Mesothelial cell of epicardium (in vitro differentiated cells): ENCODE measurements at regions not wholly inside any gene's neighbourhood (a gene's known extent, or its start where the extent isn't known, plus 50 kb on each side); places are given as distances from the start of the nearest gene placed in this dataset.
"Not testable (repeated sequence)": the region's sequence is repeated elsewhere in the genome, so short reads cannot be mapped to it uniquely, and the experiment has no call there.

ENCODE experiments used
- DNase-seq, 2 experiments: peaks; one replicate each; pipeline ENCODE4 v3.0.0; 2021; ENCODE audit warnings: low spot score in 2 of 2; ENCODE audit not compliant: unreplicated experiment in 2 of 2
- H3K27ac Mint-ChIP-seq: 2 replicates; pipeline ENCODE4 v1.8.0; 2021; ENCODE audit warnings: mixed read lengths
- H3K27me3 Mint-ChIP-seq: 2 replicates; pipeline ENCODE4 v1.8.0; 2021; ENCODE audit warnings: low read depth, mixed read lengths
- H3K36me3 Mint-ChIP-seq: 2 replicates; pipeline ENCODE4 v1.8.0; 2021; ENCODE audit warnings: mixed read lengths
- H3K4me1 Mint-ChIP-seq: 2 replicates; pipeline ENCODE4 v1.8.0; 2021; ENCODE audit warnings: mixed read lengths
- H3K4me3 Mint-ChIP-seq: 2 replicates; pipeline ENCODE4 v1.8.0; 2021; ENCODE audit warnings: mild to moderate bottlenecking, moderate library complexity, mixed read lengths
- H3K9me3 Mint-ChIP-seq: 2 replicates; pipeline ENCODE4 v1.8.0; 2021; ENCODE audit warnings: mixed read lengths
- TF ChIP-seq, protein P1 (sequence below): fragments of 200-600 bp; sonication (generic); IDR thresholded peaks from one replicate; pipeline ENCODE4 v1.5.0; 2021; ENCODE audit warnings: antibody characterized with exemption; ENCODE audit not compliant: unreplicated experiment

DNA sequence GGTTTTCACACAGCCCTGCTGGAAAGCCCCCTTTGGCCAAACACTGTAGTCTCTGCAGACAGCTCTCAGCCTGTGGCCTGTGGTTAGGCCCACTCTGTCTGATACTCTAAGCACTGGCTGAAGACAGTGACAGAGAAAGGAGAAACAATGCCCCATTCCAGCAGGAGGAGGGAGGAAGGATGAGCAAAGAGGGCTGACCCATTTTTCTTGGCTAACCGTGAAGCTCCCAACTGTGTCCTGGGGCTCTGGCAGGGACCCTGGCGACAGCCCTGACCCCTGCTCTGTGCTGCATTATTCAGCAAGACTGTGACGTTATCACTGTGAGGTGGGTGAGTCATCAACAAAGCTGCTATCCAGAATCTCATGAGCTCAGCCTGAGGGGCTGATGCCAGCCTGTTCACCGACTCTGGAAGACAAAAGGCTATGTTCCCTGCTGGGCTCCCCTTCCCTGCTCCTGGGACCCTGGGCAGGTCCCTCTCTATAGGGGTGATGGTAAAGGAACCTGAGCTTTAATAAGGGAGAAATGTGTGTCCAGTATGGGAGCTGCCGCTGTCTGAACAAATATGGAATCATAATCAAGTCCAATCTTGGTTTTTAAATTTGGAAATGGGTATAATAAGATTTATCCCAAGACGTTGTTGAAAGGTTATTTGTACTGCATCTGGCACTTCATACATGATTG is 107.0 kb downstream of the RHOU start:
- TF ChIP-seq, protein P1, sequence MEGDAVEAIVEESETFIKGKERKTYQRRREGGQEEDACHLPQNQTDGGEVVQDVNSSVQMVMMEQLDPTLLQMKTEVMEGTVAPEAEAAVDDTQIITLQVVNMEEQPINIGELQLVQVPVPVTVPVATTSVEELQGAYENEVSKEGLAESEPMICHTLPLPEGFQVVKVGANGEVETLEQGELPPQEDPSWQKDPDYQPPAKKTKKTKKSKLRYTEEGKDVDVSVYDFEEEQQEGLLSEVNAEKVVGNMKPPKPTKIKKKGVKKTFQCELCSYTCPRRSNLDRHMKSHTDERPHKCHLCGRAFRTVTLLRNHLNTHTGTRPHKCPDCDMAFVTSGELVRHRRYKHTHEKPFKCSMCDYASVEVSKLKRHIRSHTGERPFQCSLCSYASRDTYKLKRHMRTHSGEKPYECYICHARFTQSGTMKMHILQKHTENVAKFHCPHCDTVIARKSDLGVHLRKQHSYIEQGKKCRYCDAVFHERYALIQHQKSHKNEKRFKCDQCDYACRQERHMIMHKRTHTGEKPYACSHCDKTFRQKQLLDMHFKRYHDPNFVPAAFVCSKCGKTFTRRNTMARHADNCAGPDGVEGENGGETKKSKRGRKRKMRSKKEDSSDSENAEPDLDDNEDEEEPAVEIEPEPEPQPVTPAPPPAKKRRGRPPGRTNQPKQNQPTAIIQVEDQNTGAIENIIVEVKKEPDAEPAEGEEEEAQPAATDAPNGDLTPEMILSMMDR, result no peak
- peaks cover 2% of the 10 kb centered on the region for H3K36me3 Mint-ChIP-seq
- H3K9me3 Mint-ChIP-seq, result peaks cover 8% of the 10 kb centered on the region
- no peaks in the 10 kb centered on the region for H3K27me3 Mint-ChIP-seq
- peaks cover 3% of the 10 kb centered on the region for H3K4me1 Mint-ChIP-seq
- no peak overlapping the region for H3K27ac Mint-ChIP-seq
- DNase-seq, result no peak
- H3K4me3 Mint-ChIP-seq, result no peak overlapping the region

DNA sequence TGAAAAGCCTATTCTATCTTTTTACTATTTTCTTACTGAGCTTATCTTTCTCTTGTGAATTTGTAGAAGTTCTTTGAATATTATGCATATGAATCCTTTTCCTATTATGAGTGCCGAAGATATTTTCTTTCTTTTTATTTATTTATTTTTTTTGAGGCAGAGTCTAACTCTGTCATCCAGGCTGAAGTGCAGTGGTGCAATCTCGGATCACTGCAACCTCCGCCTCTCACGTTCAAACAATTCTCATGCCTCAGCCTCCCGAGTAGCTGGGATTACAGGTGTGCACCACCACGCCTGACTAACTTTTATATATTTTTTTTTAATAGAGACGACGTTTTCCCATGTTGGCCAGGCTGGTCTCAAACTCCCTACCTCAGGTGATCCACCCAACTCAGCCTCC is 109.8 kb downstream of the RHOU start:
- Mint-ChIP-seq H3K9me3 (peaks cover 8% of the 10 kb centered on the region), H3K27me3 (no peaks in the 10 kb centered on the region), H3K4me3 (no peak overlapping the region), H3K27ac (no peak overlapping the region), H3K4me1 (peaks cover 2% of the 10 kb centered on the region), H3K36me3 (peaks cover 2% of the 10 kb centered on the region)
- DNase-seq, result no peak
- TF ChIP-seq, protein P1, result no peak

DNA sequence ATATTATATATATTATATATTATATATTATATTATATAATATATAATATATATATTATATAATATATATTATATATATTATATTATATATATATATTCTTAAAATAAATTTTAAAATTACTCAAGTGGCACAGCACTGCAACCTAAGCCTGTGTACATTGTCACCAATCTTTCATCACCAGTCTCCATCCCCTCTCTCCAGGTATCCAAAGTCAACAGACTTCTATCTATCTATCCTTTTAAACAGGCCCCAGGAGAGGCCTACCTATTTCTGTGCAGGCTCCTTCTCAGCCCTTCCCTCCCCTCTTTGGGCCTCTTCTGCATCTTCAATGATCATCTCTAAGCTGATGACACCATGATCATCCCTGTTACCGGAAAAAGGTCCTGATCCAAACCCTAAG is 111.7 kb downstream of the RHOU start:
- H3K27ac Mint-ChIP-seq, result no peak overlapping the region
- no peaks in the 10 kb centered on the region for H3K27me3 Mint-ChIP-seq
- H3K4me3 Mint-ChIP-seq, result no peak overlapping the region
- H3K4me1 Mint-ChIP-seq, result peaks cover 18% of the 10 kb centered on the region
- TF ChIP-seq, protein P1, result no peak
- peaks cover 8% of the 10 kb centered on the region for H3K9me3 Mint-ChIP-seq
- DNase-seq, result no peak
- peaks cover 2% of the 10 kb centered on the region for H3K36me3 Mint-ChIP-seq

DNA sequence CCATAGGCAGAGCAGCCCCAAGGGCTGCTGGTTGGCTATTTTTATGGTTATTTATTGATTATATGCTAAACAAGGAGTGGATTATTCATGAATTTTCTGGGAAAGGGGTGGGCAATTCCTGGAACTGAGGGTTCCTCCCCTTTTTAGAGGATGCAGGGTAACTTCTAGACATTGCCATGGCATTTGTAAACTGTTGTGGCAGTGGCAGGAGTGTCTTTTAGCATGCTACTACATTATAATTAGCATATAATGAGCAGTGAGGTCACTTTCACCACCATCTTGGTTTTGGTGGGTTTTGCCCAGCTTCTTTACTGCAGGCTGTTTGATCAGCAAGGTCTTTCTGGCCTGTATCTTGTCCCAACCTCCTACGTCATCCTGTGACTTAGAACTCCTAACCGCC is 112.2 kb downstream of the RHOU start:
- not testable (repeated sequence) for H3K9me3 Mint-ChIP-seq, DNase-seq, H3K4me3 Mint-ChIP-seq, H3K36me3 Mint-ChIP-seq, H3K27me3 Mint-ChIP-seq, H3K27ac Mint-ChIP-seq
- H3K4me1 Mint-ChIP-seq, result peaks cover 23% of the 10 kb centered on the region

DNA sequence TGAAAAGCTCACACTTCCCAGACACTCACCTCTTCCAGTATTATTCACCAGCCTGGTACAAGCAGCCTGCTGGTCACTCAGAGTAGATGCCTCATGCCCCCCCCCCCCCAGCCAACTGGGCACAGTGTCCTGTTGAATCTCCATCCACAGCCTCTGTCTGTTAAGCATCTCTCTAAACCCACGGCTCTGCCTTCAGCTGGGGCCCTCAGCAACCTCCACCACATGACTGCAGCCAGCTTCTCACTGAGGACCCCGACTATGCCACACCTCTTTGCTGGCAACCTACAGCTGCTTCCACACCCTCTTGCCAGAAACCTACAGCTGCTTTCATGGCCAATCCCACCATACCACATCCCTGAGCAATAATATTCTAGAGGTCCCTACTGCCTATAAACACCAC is 113.1 kb downstream of the RHOU start:
- peaks cover 7% of the 10 kb centered on the region for H3K9me3 Mint-ChIP-seq
- no peaks in the 10 kb centered on the region for H3K27me3 Mint-ChIP-seq
- peaks cover 25% of the 10 kb centered on the region for H3K4me1 Mint-ChIP-seq
- peaks cover 1% of the 10 kb centered on the region for H3K36me3 Mint-ChIP-seq
- DNase-seq, result peak in 1 of 2 experiments; percentile 16
- H3K4me3 Mint-ChIP-seq, result no peak overlapping the region
- TF ChIP-seq, protein P1, result no peak
- H3K27ac Mint-ChIP-seq, result no peak overlapping the region

DNA sequence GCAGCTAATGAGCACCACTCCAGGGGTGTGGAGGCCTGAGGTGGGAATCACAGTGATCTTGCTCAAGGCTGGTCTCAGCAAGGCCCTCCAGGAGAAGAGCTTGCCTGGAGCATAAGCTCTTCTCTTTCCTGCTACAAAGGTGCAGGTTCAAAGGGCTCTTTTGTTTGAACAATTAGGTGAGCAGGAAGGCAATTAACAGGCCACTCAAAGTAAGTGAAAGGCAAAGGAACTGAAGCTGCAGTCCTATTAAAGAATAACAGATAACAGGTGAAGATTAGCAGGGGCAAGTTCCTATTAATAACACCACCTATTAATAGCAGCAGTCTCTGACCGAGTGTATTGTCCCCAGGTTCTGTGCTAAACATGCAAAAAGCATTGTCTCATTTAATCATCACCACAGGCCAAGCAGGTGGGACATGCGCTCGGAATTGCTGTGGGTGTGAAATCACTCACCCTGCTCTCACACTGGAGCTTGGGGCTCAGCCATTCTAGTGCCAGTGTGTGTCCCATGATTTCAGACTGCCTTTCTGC is 113.8 kb downstream of the RHOU start:
- DNase-seq, result peak in 1 of 2 experiments; percentile 11
- no peaks in the 10 kb centered on the region for H3K27me3 Mint-ChIP-seq
- TF ChIP-seq, protein P1, result no peak
- H3K36me3 Mint-ChIP-seq, result peaks cover 2% of the 10 kb centered on the region
- H3K4me1 Mint-ChIP-seq, result peaks cover 25% of the 10 kb centered on the region
- no peak overlapping the region for H3K27ac Mint-ChIP-seq
- H3K4me3 Mint-ChIP-seq, result no peak overlapping the region
- H3K9me3 Mint-ChIP-seq, result peaks cover 5% of the 10 kb centered on the region
